ENCODE measurements at regions not wholly inside any gene's neighbourhood (a gene's known extent, or its start where the extent isn't known, plus 50 kb on each side); places are given as distances from the start of the nearest gene placed in this dataset.
A peak's percentile ranks its signal among the peaks of the same experiment; 100 is the strongest.

GRCh38 chr6:14720411-14721102 lies 525.3 kb upstream of the JARID2 start:
- peak overlapping the region in 3 of 5 donors; percentile 15 to 64 (median 26) for H3K27ac ChIP-seq
- H3K9me3 ChIP-seq = no peaks in the 10 kb centered on the region
- TF ChIP-seq CTCF (IDR thresholded peaks at IDR 0.05) = no peak
- no peak for TF ChIP-seq POLR2AphosphoS5 (IDR thresholded peaks at IDR 0.05)
- TF ChIP-seq POLR2A (IDR thresholded peaks at IDR 0.05) = no peak
- no peak for TF ChIP-seq EP300 (IDR thresholded peaks at IDR 0.05)
- H3K27me3 ChIP-seq = no peaks in the 10 kb centered on the region
- 37 to 43% (median 41%) methylated on average over 1 of the region's 1 CpG for WGBS, 5 donors
- intact Hi-C loops (cut with DNase I; ENCODE audit: low total_unique reads) = no loop called here
- H3K4me1 ChIP-seq = peaks cover 5 to 19% (median 10%) of the 10 kb centered on the region in 4 donors
- H3K36me3 ChIP-seq = no peaks in the 10 kb centered on the region
- no peak for DNase-seq
- H3K4me3 ChIP-seq = no peak overlapping the region

- peak overlapping the region in 2 of 5 donors; percentile 15 to 64 for H3K27ac ChIP-seq
- no peaks in the 10 kb centered on the region for H3K27me3 ChIP-seq
- intact Hi-C loops (cut with DNase I; ENCODE audit: low total_unique reads) = no loop called here
- H3K36me3 ChIP-seq = no peaks in the 10 kb centered on the region
- peaks cover 5 to 19% (median 10%) of the 10 kb centered on the region in 4 donors for H3K4me1 ChIP-seq
- TF ChIP-seq CTCF (IDR thresholded peaks at IDR 0.05) (no peak), POLR2AphosphoS5 (IDR thresholded peaks at IDR 0.05) (peak in 1 of 3 donors; percentile 18)
- no peaks in the 10 kb centered on the region for H3K9me3 ChIP-seq
- 39 to 49% (median 44%) methylated on average over 9 of the region's 9 CpGs for WGBS, 5 donors
- no peak overlapping the region for H3K4me3 ChIP-seq
- DNase-seq = peak in 1 of 2 donors; percentile 77
Measured at GRCh38 chr6:14721103-14721758, 524.6 kb upstream of the JARID2 start.

- no peak overlapping the region for H3K27ac ChIP-seq
Measured at GRCh38 chr6:14722001-14722562, 523.8 kb upstream of the JARID2 start.

GRCh38 chr6:14722704-14723103 lies 523.2 kb upstream of the JARID2 start:
- DNase-seq = peak in 1 of 2 donors; percentile 41
- WGBS, 5 donors = 76 to 88% (median 84%) methylated on average over 9 of the region's 9 CpGs

More at GRCh38 chr6:14722001-14722562, 523.8 kb upstream of the JARID2 start:
- Histone ChIP-seq H3K4me1 (peaks cover 5 to 19% (median 9%) of the 10 kb centered on the region in 4 donors), H3K9me3 (no peaks in the 10 kb centered on the region), H3K27me3 (no peaks in the 10 kb centered on the region), H3K36me3 (no peaks in the 10 kb centered on the region), H3K4me3 (no peak overlapping the region)
- no peak for TF ChIP-seq POLR2AphosphoS5 (IDR thresholded peaks at IDR 0.05)
- 30 to 76% (median 60%) methylated on average over 2 of the region's 2 CpGs for WGBS, 5 donors
- intact Hi-C loops (cut with DNase I; ENCODE audit: low total_unique reads) = no loop called here
- DNase-seq = no peak

GRCh38 chr6:14723535-14724086 lies 522.3 kb upstream of the JARID2 start:
- Histone ChIP-seq H3K27me3 (no peaks in the 10 kb centered on the region), H3K9me3 (no peaks in the 10 kb centered on the region), H3K4me1 (peaks cover 5 to 24% (median 8%) of the 10 kb centered on the region in 4 donors), H3K36me3 (no peaks in the 10 kb centered on the region), H3K4me3 (no peak overlapping the region), H3K27ac (no peak overlapping the region)
- no peak for TF ChIP-seq POLR2A (IDR thresholded peaks at IDR 0.05)
- TF ChIP-seq CTCF (IDR thresholded peaks at IDR 0.05) = no peak
- TF ChIP-seq POLR2AphosphoS5 (IDR thresholded peaks at IDR 0.05) = no peak
- TF ChIP-seq EP300 (IDR thresholded peaks at IDR 0.05) = no peak
- intact Hi-C loops (cut with DNase I; ENCODE audit: low total_unique reads) = no loop called here
- 89 to 95% (median 92%) methylated on average over 2 of the region's 2 CpGs for WGBS, 5 donors
- no peak for DNase-seq

More at GRCh38 chr6:14722704-14723103, 523.2 kb upstream of the JARID2 start:
- intact Hi-C loops (cut with DNase I; ENCODE audit: low total_unique reads) = no loop called here
- Histone ChIP-seq H3K4me3 (no peak overlapping the region), H3K27ac (no peak overlapping the region), H3K4me1 (peaks cover 5 to 19% (median 8%) of the 10 kb centered on the region in 4 donors), H3K27me3 (no peaks in the 10 kb centered on the region), H3K36me3 (no peaks in the 10 kb centered on the region), H3K9me3 (no peaks in the 10 kb centered on the region)
- no peak for TF ChIP-seq EP300 (IDR thresholded peaks at IDR 0.05)
